ENCODE measurements at regions not wholly inside any gene's neighbourhood (a gene's known extent, or its start where the extent isn't known, plus 50 kb on each side); places are given as distances from the start of the nearest gene placed in this dataset.

DNA sequence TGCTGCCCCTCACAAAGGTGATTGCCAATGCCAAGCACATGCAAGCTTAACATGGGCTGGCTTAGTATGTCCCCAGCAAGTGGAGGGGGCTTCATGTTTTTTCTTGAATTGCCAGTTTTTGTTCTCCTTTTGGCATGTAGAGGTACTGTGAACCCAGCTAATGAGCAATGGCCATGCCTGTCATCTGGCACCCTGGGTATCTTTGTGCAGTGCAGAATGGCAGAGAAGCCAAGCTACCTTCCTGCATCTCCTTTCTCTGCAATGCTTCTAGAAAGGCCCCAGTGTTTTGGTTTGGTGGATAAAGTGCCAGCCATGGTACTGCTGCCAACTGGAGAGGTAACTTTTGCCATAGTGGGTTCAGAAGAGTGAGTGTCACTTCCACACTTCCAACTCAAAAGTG lies 576.9 kb downstream of the CMPK2 start:
- DNase-seq (ENCODE audit: low read depth), result no peak

DNA sequence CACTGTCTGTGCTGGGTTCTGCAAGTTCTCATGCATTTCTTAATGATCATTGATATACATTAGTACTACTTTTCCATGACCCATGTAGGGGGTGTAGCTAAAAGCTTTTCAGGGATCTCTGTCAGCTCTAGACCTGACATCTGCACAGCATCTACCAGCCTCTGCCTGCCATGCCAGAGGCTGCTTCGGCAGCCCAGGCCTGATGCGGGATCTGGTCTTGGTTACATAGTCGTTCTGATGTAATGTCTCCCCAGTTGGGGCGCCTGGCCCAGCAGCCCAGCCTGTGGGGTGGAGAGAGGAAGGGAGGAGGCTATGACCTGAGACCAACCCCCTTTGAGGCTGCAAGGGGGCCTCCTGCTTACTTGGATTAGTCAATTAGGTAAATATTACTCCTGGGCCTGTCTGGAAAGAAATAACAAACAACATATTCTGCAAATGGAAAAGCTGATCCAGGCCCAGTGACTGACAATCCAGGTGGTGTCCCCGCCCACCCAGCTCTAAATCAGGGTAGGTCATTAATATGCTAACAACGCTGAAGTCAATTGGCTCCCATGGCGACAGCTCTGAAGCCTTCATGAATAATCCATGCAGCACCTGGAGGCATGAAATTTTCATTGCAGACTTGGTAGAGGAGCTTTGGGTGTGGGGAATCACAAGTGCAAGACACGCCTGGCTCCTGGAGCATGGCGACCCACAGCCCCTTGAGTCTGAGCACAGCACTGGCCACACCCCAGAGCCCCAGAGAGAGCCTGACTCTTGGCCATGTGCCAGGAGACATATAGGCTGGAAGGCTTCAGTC lies 575.3 kb downstream of the CMPK2 start:
- DNase-seq (ENCODE audit: low read depth), result no peak

DNA sequence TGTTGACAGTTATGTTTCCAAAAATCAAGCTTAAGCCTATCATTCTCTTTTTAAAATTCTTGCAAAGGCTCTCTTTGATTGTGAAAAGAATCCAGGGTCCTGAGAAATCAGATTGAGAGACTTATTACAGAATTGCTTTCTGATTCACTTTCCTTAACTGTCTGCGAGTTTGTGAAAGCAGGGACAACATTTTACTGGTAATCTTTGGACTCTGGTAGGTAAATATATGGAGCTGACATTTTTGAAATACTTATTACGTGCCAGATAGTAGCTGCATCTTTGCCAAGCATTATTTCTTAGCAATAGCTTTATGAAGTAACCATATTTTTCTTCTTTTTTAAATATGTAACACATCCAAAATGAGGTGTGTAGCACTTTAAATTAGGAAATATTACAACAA lies 570.9 kb downstream of the CMPK2 start:
- DNase-seq (ENCODE audit: low read depth), result no peak

DNA sequence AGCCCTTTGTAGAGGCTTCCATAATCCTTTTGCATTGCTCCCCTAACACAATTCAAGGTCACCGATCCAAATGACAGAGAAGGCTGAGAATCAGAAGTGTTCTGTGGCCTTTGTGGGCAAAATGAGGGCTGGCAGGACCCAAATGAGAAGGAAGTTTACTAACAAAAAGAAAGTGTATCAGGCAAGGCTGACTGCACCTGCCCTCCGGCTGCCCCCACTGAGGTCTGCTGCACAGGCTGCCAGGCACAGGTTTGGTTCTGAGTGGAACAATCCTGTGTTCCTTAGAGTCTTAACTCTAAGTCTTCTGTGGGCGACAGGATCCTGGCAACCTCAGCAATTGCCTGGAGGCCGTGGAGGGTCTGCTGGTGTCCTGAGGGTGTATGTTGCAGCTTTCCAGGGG lies 568.5 kb downstream of the CMPK2 start:
- no peak for DNase-seq (ENCODE audit: low read depth)

DNA sequence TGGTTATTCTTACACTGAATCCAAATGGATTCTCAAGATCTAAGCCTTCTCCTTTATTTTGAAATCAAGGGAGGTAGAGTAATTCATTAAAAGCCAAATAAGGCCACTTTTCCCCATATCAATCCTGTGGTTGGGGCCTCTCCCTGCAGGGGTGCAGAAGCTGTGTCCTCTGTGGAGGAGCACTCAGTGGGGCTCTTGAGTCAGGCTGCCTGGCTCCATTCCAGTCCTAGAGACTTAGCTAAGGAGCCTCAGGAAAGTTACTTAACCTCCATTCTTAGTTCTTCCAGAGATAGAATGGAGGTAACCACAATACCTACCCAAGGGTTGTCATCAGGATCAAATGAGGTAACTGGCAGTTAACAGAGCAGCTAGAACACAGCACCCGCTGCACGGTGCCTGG lies 564.3 kb downstream of the CMPK2 start:
- no peak for DNase-seq (ENCODE audit: low read depth)

DNA sequence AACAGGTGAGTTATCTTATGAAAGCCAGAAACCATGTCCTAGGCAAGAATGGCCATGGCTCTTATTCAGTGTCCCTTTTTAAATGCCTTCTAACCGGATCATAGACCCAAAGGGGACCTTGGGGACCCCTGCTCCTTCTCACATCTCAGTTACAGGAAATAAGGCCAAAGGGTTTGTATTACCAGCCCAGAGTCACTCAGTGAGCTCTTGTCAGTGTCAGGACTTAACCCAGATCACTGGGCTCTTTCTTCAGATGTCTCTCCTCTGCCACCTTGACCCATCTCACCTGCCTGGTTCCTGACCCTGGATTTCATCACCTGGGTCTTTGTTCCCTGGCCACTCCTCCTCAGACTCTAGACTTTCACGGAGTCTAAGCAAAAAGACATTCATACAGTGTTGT lies 556.7 kb downstream of the CMPK2 start:
- no peak for DNase-seq (ENCODE audit: low read depth)

DNA sequence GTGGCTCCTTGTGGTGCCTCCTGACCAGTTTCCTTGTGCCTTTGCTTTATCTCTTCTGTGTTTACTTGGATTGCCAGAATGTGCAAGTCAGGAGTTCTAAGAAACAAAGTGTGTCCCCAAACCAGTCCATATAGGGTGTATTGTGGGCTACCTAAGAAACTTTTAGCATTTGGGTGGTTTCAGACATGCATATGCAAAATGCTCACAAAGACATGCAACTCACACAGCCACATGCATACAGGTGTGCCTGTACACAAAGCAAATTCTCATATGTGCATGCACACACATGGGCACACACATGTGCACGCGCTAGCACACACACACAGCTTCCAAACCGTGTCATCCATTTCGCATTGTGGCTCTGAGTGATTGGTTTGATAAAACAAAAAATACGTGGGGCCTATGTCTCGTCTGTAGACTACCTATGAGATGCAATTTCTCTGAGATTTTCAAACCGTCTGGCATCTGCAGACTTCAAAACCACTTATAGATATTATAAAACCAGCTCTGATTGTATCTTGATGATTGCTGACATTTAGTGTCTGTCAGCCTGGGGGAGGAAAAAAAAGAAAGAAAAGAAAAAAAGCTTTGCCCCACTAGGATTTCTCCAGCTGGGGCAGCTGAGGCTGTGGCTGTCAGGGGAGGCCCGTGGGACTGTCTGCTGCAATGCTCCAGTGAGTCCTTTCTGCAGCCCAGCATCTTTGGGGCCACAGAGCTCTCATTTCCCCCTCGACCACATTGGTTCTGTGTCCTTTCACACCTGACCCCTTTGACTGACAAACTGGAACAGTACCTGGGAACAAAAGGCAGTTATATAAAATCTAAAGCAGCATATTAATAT lies 556.1 kb downstream of the CMPK2 start:
- DNase-seq (ENCODE audit: low read depth), result no peak

DNA sequence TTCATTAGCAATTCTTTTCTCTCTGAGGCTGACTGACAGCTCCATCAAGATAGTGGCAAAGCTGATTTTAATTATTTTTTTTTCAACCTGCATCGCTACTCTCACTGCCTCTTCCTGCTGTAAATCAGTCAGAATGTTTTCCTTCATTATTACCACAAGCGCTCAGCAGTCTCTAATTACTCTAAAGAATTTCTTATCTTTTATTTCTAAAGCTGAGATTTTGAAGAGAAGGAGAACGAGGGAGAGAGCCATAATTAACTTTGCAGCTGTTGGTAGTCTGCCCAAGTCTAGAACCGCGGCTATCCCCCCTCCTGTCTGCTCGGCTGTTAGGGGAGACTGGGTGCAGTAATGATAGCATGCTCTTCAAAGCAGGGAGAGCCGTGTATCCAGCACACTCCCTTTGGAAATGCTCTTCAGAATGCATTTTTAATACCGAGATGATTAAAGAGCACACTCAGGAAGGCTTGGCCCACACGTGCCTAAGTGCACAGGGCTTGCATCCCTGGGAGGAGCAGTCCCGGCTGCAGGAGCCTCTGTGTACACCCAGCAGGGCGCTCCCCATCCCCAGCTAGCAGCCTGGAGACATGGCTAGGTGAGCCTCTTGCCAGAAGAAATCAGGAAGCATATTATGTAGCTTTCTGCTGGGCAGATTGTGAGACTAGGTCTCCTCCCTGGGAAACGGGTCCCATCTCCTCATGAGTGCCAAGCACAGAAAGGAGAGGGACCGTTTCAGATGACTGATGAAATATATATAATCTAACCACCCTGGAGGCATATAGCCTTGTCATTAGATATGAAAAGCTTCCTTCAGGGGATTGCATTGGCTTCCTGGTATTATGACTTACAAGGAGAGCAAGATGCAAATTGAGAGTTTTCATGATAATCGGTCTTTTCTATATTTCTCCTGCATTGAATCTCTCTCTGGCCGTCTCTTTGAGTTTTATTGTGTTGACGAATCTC lies 555.2 kb downstream of the CMPK2 start:
- no peak for DNase-seq (ENCODE audit: low read depth)

DNA sequence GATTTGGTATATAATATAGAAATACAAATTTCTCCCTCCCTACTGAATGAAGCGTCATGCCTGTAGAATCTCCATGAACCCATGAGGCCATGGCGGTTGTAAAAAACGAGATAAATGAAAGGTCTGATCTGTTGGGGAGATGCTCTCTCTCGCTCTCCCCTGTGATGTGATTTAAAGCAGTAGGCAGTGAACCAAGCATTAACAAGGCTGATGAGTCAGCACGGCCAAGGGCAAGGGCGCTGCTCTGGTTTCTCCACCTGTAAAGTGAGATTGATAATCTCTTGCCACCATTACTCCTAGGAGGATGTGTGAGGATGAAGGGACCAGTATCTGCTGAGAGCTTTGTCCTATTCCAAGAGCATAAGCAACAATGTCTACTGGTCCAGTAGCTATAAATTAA lies 553.3 kb downstream of the CMPK2 start:
- DNase-seq (ENCODE audit: low read depth), result no peak

DNA sequence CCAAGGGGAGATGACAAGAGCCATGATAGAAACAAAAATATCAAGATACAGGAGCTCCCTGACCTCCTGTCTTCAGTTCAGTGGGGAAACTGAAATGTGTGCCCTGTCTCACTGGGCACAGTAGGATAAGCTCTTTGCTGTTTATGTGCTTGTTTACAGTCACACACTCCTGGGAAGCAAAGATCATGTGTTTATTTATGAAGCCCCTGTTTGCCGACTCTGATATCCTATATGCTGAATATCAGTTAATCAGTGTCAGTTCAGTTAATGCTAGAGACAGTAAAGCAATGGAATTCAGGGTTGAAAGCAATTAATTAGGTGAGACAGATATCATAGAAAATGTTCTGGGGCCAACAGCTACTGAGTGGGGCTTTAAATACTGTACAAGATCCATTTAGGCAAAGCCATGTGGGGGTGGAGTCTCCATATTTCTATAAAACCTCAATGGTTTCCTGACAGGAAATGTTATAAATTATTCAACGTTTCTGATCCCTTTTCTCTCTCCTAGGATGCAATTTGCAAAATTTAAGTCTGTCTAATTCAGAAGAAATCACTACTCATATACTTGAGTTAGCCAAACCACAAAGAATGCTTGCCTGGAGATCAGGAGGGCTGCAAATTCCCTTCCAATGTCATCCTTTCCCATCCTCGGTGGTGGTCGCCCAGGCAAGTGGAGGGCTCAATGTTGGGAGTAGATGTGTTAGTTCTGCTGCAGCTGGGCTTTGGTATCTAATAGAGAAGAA lies 551.3 kb downstream of the CMPK2 start:
- DNase-seq (ENCODE audit: low read depth), result no peak

DNA sequence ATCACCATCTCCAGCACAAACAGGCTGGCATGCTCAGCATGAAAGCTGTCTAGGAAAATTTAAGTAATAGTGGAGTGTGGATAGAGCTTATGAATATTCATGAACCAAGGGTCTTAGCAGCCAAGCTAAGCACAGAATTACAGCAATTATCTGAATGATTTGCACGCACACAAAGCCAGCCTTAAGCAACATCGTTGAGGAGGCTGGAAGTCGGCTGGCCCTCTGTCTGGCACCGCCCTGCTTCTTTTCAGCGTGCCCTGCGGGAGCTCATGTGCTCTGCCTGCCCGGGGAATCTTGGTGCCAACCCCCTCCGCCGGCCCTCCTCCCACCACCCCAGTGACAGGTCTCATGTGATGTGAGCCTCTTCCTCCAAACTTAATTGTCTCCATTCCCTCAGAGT lies 540.1 kb downstream of the CMPK2 start:
- no peak for DNase-seq (ENCODE audit: low read depth)

DNA sequence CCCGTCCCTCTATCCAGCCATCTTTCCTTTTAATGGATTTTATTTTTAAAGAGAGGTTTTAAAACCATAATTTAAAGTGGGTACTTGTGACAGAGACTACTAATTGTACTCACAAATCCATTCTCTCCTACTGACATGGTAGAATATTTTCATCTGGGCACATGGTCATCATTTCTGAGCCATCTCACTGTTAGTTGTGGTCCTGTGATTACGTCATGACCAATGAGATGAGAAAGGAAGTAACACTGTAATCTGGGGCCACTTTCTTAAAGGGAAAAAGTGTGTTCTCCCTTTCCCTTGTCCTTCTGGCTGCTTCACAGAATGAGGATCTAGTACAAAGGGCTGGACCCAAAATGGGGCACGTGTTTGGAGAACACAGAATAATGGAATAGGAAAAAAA lies 538.7 kb downstream of the CMPK2 start:
- no peak for DNase-seq (ENCODE audit: low read depth)

DNA sequence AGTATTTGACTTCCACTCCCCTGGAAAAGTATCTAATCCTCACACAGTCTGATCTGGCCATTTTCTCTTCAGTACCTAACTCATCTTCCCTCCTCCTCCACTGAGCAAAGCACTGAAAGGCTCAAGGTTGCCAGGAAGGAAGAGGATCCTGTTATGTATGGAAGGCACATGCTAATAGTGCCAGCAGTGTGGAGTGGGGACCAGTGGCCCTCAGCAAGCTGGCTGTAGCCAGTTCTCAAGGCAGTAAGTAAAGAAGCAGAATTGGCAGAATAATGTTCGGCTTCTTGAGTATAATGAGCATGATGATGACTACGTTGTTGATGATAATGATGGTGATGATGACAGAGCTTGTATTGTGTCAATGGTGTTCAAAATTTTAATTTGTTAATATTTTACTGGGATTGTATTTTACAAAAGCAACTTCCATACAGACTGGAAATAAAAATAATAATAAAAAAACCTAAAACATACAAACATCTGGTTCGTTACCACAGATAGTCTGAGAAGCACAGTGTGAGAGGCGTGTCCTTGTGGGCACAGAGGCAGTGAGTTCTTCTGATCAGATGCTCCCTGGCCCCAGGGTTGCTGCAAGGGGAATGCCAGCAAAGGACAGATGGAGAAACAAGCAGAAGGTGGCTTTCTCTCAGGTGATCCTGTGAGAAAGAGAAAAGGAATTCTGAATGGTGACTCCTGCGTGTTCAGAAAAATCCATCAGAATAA lies 528.8 kb downstream of the CMPK2 start:
- no peak for DNase-seq (ENCODE audit: low read depth)

DNA sequence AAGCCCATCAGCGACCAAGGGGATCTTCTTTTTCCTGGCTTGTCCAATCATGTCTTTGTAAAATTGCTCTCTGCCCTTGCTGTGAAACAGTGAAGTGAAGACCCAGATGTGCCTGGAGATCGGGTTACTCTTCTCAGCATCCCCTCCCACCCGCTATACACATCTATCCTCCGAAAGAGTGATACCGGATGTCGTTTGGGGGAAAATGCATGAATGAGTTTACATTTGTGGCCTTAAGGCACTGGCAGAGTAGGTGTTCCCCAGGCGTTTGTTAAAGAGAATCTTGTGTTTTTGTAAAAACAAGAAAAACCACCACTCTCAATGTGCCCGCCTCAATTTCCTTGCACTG lies 528.3 kb downstream of the CMPK2 start:
- DNase-seq (ENCODE audit: low read depth), result no peak

DNA sequence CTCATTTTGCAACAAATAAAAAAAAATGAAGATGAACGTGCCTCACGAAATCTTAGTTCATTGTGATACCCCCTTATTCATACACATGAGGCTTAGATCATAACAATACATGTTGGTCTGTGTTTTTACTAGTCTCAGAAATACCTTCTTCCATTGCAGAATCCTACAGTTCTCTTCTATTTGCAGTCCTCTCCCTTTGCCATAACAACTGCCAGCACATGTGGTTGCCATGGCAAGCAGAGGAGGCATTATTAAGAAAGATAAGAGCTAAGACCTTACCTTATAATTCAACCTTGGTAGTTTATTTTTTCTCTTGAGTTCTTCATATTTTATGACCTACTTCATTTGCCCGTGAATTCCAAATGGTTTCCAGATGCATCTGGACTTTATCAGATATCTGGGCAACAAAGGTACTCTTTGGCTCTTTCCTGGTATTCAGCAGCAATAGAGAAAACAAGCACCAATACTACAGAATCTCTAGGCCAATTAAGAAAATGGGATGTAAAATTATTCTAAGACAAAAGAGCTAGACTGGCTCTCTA lies 524.0 kb downstream of the CMPK2 start:
- no peak for DNase-seq (ENCODE audit: low read depth)

DNA sequence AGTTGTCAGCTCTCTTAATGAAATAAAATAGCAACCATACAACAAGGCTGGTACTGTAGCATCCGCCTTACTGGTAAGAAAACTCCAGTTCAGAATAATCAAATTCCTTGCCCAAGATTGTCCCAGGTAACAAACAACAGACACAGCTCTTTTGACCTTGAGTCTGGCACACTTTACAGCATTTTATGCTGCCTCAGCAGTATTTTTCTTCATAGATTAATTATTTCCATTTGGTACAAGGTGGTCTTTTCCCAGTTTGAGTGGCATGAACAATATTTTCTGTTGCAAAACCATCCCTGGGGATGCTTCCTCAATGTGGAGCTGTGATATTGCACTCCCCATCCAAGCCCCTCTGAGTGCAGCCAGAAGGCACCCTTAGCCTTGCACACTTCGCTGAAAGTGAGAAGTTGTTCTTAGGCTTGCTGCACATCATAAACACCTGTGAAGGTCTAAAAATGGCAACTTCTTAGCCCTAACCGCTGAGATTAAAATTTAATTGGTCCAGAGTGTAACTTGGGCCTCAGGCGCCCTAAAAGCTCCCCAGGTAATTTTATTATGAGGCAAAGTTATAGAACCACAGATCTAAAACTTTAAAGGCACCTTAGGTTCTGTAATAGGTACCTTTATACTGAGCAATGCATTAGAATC lies 523.3 kb downstream of the CMPK2 start:
- DNase-seq (ENCODE audit: low read depth), result no peak

DNA sequence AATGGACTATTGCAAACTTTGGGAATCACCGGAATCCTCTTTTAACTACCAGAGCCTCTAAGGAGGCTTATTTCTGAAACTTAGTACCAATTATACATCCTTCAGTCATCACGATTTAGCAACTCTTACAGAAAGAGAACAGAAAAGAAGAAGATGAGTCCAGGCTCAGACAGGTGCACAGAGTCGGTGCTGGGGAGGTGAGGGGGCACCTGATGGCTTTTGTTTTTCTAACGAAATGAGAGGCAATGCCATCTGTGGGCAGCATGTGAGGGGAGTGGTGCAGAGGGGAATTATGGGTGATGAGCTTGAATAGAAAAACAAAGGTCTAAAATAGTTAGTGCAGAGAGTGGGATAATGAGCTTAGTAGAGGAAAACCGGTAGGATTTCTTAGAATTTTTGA lies 522.6 kb downstream of the CMPK2 start:
- DNase-seq (ENCODE audit: low read depth), result no peak

DNA sequence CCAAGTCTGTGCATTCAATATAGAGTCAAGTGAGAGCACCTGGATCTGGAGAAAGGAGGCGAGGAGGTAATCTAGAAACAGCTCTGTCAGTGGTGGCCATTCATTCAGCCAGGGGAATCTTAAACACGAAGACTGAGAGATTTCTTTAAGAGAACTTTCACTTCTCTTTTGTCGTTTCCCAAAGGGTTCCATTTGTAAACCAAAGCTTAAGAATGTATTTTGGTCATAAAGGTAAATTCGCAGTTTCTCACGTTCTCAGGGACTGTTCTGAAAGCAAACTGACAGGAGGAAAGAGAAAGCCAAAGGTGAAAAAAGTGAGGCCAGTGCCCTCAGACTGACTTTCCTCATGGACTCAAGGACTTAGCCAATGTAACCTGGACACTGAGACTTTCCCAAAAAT lies 513.5 kb downstream of the CMPK2 start:
- DNase-seq (ENCODE audit: low read depth), result no peak

DNA sequence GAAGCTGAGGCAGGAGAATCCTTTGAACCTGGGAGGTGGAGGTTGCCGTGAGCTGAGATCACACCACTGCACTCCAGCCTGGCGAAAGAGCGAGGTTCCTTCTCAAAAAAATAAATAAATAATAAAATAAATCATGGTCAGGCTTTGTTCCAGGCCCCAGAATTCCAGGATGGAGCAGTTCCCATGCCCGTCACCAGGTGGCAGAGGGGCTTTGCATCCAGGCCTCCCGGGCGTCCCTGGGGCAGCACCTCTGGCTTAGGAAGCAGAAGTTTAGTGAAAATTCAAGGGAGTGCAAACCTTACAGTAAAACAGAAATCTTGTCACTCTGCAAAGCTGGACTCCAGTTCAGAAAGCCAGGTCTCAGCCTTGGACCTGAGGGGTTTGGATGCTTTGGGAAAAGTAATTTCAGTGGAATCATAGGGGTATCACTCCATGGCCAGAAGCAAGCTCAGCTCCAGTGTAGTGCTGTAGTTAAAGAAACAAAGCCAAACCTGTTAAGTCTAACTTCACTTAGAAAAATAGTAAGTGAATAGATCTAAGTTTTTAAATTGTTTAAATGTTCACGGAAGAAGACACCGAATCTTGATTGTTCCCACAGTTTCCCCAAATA lies 512.7 kb downstream of the CMPK2 start:
- DNase-seq (ENCODE audit: low read depth), result no peak

DNA sequence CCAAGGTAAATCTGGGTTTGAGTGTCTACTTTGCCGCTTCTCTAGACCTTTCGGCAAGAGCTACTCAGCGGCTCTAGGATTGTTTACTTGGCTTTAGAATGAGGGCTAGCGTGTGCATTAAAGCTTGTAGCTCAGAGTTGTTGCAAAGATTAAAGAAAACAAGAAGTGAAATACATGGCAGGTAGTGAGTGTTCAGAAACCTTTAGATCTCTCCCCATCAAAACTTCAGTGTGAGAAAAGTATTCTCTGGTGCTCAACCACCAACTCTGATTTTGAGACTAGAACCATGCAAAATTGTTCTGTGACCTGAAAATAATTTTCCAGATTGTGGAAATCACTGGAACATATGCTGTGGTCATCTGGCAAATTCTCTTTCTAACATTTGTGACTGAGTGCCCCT lies 512.0 kb downstream of the CMPK2 start:
- DNase-seq (ENCODE audit: low read depth), result no peak

Measured in activated T-helper 1 cell treated with Interleukin-2 at 50 U/mL for 16 hours (primary cell).